ENCODE measurements at regions not wholly inside any gene's neighbourhood (a gene's known extent, or its start where the extent isn't known, plus 50 kb on each side); places are given as distances from the start of the nearest gene placed in this dataset.

DNA sequence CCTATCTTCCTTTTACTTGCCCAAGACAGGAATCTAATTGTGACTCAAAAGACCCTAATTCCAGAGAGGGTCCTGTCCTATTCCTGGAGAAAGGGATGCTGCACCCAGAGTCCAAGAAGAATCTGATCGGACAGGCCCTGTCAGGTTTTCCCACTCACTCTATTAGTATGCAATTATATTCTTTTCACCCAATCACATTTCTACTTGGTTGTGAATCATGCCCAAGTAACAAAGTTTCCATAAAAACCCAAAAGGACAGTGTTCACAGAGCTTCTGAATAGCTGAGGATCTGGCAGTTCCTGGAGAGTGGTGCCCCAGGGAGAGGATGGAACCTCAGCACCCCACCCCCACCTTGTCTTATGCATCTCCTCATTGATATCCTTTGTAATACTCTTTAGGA lies 135.3 kb upstream of the SLITRK5 start:
- TF ChIP-seq, protein P1, sequence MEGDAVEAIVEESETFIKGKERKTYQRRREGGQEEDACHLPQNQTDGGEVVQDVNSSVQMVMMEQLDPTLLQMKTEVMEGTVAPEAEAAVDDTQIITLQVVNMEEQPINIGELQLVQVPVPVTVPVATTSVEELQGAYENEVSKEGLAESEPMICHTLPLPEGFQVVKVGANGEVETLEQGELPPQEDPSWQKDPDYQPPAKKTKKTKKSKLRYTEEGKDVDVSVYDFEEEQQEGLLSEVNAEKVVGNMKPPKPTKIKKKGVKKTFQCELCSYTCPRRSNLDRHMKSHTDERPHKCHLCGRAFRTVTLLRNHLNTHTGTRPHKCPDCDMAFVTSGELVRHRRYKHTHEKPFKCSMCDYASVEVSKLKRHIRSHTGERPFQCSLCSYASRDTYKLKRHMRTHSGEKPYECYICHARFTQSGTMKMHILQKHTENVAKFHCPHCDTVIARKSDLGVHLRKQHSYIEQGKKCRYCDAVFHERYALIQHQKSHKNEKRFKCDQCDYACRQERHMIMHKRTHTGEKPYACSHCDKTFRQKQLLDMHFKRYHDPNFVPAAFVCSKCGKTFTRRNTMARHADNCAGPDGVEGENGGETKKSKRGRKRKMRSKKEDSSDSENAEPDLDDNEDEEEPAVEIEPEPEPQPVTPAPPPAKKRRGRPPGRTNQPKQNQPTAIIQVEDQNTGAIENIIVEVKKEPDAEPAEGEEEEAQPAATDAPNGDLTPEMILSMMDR (IDR thresholded peaks at IDR 0.05), result no peak
- no peak for TF ChIP-seq POLR2AphosphoS5 (IDR thresholded peaks at IDR 0.05)

Data from transverse colon (tissue), 4 donors.